Activated CD4-positive, alpha-beta memory T cell treated with anti-CD3 and anti-CD28 coated beads, Interleukin-2, amount 10 ng/mL, durations not matched to agents 7 days and 5 days (primary cell): ENCODE measurements at regions not wholly inside any gene's neighbourhood (a gene's known extent, or its start where the extent isn't known, plus 50 kb on each side); places are given as distances from the start of the nearest gene placed in this dataset.

Experiments
- CTCF ChIA-PET: fragments of 350-600 bp; sonication (Branson Sonifier 250); formaldehyde crosslinking; loops from one replicate; lab custom pipeline; 2021; ENCODE audit warnings: antibody characterized with exemption, inconsistent platforms; lab: Charles Lee
- POLR2A ChIA-PET: fragments of 350-600 bp; sonication (Branson Sonifier 250); formaldehyde crosslinking; loops from one replicate; lab custom pipeline; 2021; ENCODE audit warnings: antibody characterized with exemption; lab: Charles Lee
- DNase-seq: peaks from one replicate; pipeline ENCODE4 v3.0.0-alpha.2; 2020
- H3K27ac Mint-ChIP-seq: one replicate; pipeline ENCODE4 v1.8.0; 2021; ENCODE audit warnings: mild to moderate bottlenecking, mixed read lengths
- H3K27me3 Mint-ChIP-seq: one replicate; pipeline ENCODE4 v1.8.0; 2021; ENCODE audit warnings: mixed read lengths
- H3K36me3 Mint-ChIP-seq: one replicate; pipeline ENCODE4 v1.8.0; 2021; ENCODE audit warnings: low read depth, mixed read lengths
- H3K4me1 Mint-ChIP-seq: one replicate; pipeline ENCODE4 v1.8.0; 2021; ENCODE audit warnings: mixed read lengths
- H3K4me3 Mint-ChIP-seq: one replicate; pipeline ENCODE4 v1.8.0; 2021; ENCODE audit warnings: mild to moderate bottlenecking, mixed read lengths
- H3K9me3 Mint-ChIP-seq: one replicate; pipeline ENCODE4 v1.8.0; 2021; ENCODE audit warnings: mixed read lengths

- Mint-ChIP-seq H3K4me3 (no peak overlapping the region), H3K36me3 (no peaks in the 10 kb centered on the region), H3K4me1 (peaks cover 2% of the 10 kb centered on the region), H3K27me3 (peaks cover 7% of the 10 kb centered on the region), H3K27ac (no peak overlapping the region), H3K9me3 (no peaks in the 10 kb centered on the region)
- DNase-seq: no peak
- CTCF ChIA-PET: interaction anchor here (0.6 kb wide), 1 partner anchor 592 kb away, joined by 3 read pairs; no protein-coding TSS in a partner anchor
- POLR2A ChIA-PET: no interaction called here
Observed at GRCh38 chr16:80009971-80010659, 409.6 kb upstream of the MAF start.

DNA sequence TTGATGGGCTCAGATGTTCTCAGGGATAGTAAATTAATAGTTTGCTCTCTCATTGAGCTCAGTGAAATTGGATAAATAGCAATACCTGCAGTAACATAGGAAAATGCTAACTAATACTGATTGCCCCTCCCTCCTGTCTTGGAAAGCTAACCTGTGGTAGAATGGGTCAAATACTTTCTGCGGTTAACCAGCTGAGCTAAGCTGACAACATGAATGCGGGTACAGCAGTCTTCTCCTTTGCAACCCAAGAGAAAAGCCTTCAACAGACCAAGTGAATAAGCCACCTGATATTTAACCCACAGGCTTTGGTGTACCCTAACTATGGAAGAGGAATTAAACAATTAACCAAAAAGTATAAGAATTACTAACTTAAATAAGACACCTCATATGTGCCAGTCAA is 408.3 kb upstream of the MAF start:
- Mint-ChIP-seq H3K36me3 (no peaks in the 10 kb centered on the region), H3K27ac (no peak overlapping the region), H3K27me3 (peaks cover 9% of the 10 kb centered on the region), H3K4me3 (no peak overlapping the region), H3K4me1 (peaks cover 2% of the 10 kb centered on the region), H3K9me3 (no peaks in the 10 kb centered on the region)
- POLR2A ChIA-PET: no interaction called here
- CTCF ChIA-PET: no interaction called here
- no peak for DNase-seq

DNA sequence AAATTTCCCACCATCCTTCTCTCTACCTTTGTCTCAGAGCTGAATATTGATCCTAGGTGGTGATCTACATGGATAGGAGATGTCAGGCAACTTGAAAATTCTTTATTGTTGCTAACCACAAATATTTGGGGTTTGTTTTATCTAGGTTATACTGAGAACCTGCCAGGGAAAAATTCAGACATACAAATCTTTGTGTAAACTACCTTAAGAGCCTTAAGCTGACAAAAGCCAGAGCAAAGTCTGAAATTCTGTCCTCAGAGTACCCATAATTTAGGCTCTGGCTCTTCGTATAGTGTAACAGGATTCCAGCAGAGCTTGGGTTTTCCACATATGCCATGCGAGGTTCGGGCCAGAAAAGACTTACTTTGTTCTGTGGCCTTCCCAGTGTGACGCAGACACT is 406.7 kb upstream of the MAF start:
- ChIA-PET POLR2A (no interaction called here), CTCF (interaction anchor here (0.8 kb wide), 1 partner anchor 18 kb away, joined by 3 read pairs; no protein-coding TSS in a partner anchor)
- no peaks in the 10 kb centered on the region for H3K36me3 Mint-ChIP-seq
- H3K27ac Mint-ChIP-seq: no peak overlapping the region
- no peak overlapping the region for H3K4me3 Mint-ChIP-seq
- DNase-seq: no peak
- H3K4me1 Mint-ChIP-seq: peaks cover 2% of the 10 kb centered on the region
- no peaks in the 10 kb centered on the region for H3K9me3 Mint-ChIP-seq
- H3K27me3 Mint-ChIP-seq: peaks cover 9% of the 10 kb centered on the region

GRCh38 chr16:80006241-80007215 is 406.0 kb upstream of the MAF start:
- Mint-ChIP-seq H3K4me1 (peaks cover 2% of the 10 kb centered on the region), H3K4me3 (no peak overlapping the region), H3K27me3 (peaks cover 9% of the 10 kb centered on the region), H3K36me3 (no peaks in the 10 kb centered on the region), H3K9me3 (no peaks in the 10 kb centered on the region), H3K27ac (no peak overlapping the region)
- CTCF ChIA-PET: interaction anchor here (0.7 to 0.8 kb wide), 2 partner anchors 18 to 36 kb away, joined by 3 to 4 read pairs; no protein-coding TSS in a partner anchor
- DNase-seq: no peak
- POLR2A ChIA-PET: no interaction called here

GRCh38 chr16:80004113-80004512 is 403.6 kb upstream of the MAF start:
- Mint-ChIP-seq H3K27ac (no peak overlapping the region), H3K4me1 (peaks cover 2% of the 10 kb centered on the region), H3K36me3 (no peaks in the 10 kb centered on the region), H3K9me3 (no peaks in the 10 kb centered on the region), H3K4me3 (no peak overlapping the region), H3K27me3 (peaks cover 11% of the 10 kb centered on the region)
- ChIA-PET POLR2A (no interaction called here), CTCF (no interaction called here)
- DNase-seq: no peak

- Mint-ChIP-seq H3K4me3 (no peak overlapping the region), H3K27ac (no peak overlapping the region), H3K4me1 (peaks cover 2% of the 10 kb centered on the region), H3K27me3 (peaks cover 14% of the 10 kb centered on the region), H3K9me3 (no peaks in the 10 kb centered on the region), H3K36me3 (no peaks in the 10 kb centered on the region)
- no peak for DNase-seq
- POLR2A ChIA-PET: no interaction called here
- CTCF ChIA-PET: no interaction called here
Observed at GRCh38 chr16:80002261-80002660, 401.7 kb upstream of the MAF start.

- Mint-ChIP-seq H3K9me3 (no peaks in the 10 kb centered on the region), H3K27me3 (peaks cover 14% of the 10 kb centered on the region), H3K4me1 (no peaks in the 10 kb centered on the region), H3K27ac (no peak overlapping the region), H3K4me3 (no peak overlapping the region), H3K36me3 (no peaks in the 10 kb centered on the region)
- no peak for DNase-seq
- POLR2A ChIA-PET: no interaction called here
- CTCF ChIA-PET: no interaction called here
Observed at GRCh38 chr16:79998143-79998542, 397.6 kb upstream of the MAF start.

DNA sequence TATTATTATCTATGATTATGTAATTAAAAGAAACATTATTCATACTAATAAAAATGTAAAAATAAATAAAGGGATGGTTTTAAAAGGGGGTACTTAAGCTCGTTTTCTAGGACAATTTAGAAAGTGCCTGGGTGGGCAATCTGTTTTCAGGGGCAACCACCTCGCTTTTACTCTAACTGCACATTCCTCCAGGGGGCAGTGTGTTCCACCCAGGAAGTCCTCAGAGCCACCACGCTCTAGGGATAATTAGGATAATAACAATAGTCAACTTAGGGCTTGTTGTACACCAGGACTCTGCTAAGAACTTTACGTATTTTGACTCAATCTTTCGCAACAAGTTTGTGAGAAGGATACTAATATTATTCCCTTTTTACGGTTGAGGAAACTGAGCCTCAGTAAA is 396.7 kb upstream of the MAF start:
- H3K27ac Mint-ChIP-seq: no peak overlapping the region
- DNase-seq: no peak
- no peaks in the 10 kb centered on the region for H3K4me1 Mint-ChIP-seq
- H3K4me3 Mint-ChIP-seq: no peak overlapping the region
- peaks cover 14% of the 10 kb centered on the region for H3K27me3 Mint-ChIP-seq
- POLR2A ChIA-PET: no interaction called here
- CTCF ChIA-PET: interaction anchor here (1.0 kb wide), 1 partner anchor 468 kb away, joined by 3 read pairs; no protein-coding TSS in a partner anchor
- no peaks in the 10 kb centered on the region for H3K36me3 Mint-ChIP-seq
- H3K9me3 Mint-ChIP-seq: no peaks in the 10 kb centered on the region

DNA sequence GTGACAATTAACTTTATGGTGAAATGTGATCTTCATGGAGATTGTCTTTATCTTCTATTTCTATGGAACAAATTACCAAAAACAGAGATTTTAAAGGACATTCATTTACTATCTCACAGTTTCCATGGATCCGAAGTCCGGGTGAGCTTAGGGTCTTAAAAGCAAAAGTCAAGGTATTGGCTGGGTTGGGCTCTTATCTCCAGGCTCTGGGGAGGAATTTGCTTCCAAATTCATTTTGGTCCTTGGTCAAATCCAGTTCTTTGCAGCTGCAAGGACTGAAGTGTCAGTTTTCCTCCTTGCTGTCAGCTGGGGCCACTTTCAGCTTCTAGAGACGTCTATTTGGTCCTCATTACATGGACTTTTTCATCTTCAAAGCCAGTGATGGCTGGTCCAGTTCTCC is 395.8 kb upstream of the MAF start:
- Mint-ChIP-seq H3K36me3 (no peaks in the 10 kb centered on the region), H3K4me1 (no peaks in the 10 kb centered on the region), H3K9me3 (no peaks in the 10 kb centered on the region), H3K4me3 (no peak overlapping the region), H3K27me3 (peaks cover 14% of the 10 kb centered on the region), H3K27ac (no peak overlapping the region)
- no peak for DNase-seq
- ChIA-PET CTCF (no interaction called here), POLR2A (no interaction called here)

GRCh38 chr16:79995315-79995714 is 394.8 kb upstream of the MAF start:
- H3K4me3 Mint-ChIP-seq: no peak overlapping the region
- H3K9me3 Mint-ChIP-seq: no peaks in the 10 kb centered on the region
- H3K4me1 Mint-ChIP-seq: no peaks in the 10 kb centered on the region
- H3K27me3 Mint-ChIP-seq: peaks cover 12% of the 10 kb centered on the region
- no peaks in the 10 kb centered on the region for H3K36me3 Mint-ChIP-seq
- ChIA-PET CTCF (no interaction called here), POLR2A (no interaction called here)
- DNase-seq: no peak
- no peak overlapping the region for H3K27ac Mint-ChIP-seq

DNA sequence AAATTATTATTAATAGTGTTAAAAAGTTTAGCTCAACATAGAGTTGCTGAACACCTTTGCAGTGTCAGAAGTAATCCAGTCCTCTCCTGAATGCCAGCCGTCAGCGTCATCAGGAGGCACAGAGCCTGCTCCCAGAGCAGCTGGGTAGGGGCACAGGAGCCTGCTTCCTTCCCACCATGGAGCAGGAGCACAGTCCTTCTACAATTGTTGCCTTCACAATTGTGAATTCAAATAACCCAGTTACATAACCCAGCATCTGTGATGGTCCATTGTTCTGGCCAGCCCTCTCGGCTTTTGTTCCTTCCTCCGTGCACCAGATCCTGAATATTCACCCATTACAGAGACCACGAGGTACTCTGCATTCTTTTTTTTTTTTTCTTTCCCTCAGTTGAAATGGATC is 393.9 kb upstream of the MAF start:
- DNase-seq: no peak
- Mint-ChIP-seq H3K9me3 (no peaks in the 10 kb centered on the region), H3K36me3 (no peaks in the 10 kb centered on the region), H3K27ac (no peak overlapping the region), H3K27me3 (peaks cover 10% of the 10 kb centered on the region), H3K4me3 (no peak overlapping the region), H3K4me1 (no peaks in the 10 kb centered on the region)
- ChIA-PET CTCF (interaction anchor here (0.6 kb wide), 1 partner anchor 1288 kb away, joined by 3 read pairs; no protein-coding TSS in a partner anchor), POLR2A (no interaction called here)

DNA sequence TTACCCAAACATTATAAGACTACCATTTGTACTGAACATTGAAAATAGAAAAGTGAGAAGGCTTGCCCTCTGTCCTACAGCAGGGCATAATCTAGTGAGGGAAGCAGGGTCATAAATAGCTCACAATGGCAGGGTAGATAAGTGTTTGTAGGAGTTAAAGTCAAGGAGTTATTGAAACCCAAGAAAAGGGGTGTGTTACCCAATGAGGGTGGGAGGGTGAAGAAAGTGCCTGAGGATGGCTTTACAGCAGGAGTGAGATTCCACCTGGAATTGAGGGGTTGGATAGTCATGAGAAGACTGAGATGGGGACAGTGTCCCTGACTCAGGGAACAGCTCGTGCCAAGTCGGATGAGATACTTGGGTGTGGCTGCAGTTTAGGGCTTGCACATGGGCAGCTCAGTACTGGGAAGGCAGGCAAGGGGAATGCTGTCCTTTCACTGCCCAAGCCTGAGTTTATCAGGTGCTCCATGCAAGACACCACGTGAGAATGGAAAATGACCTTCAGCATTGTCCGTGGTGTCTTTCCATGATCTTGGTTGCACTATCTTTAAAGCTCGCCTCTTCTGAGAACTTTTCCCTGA is 393.2 kb upstream of the MAF start:
- H3K27me3 Mint-ChIP-seq: peaks cover 8% of the 10 kb centered on the region
- ChIA-PET CTCF (interaction anchor here (0.6 kb wide), 1 partner anchor 776 kb away, joined by 3 read pairs; no protein-coding TSS in a partner anchor), POLR2A (no interaction called here)
- no peak for DNase-seq
- H3K4me1 Mint-ChIP-seq: no peaks in the 10 kb centered on the region
- H3K27ac Mint-ChIP-seq: no peak overlapping the region
- H3K36me3 Mint-ChIP-seq: no peaks in the 10 kb centered on the region
- H3K9me3 Mint-ChIP-seq: no peaks in the 10 kb centered on the region
- H3K4me3 Mint-ChIP-seq: no peak overlapping the region

GRCh38 chr16:79991969-79992368 is 391.4 kb upstream of the MAF start:
- Mint-ChIP-seq H3K36me3 (no peaks in the 10 kb centered on the region), H3K27me3 (peaks cover 3% of the 10 kb centered on the region), H3K27ac (no peak overlapping the region), H3K4me3 (no peak overlapping the region), H3K4me1 (no peaks in the 10 kb centered on the region), H3K9me3 (no peaks in the 10 kb centered on the region)
- ChIA-PET CTCF (no interaction called here), POLR2A (no interaction called here)
- DNase-seq: no peak
